ENCODE measurements at regions not wholly inside any gene's neighbourhood (a gene's known extent, or its start where the extent isn't known, plus 50 kb on each side); places are given as distances from the start of the nearest gene placed in this dataset.

DNA sequence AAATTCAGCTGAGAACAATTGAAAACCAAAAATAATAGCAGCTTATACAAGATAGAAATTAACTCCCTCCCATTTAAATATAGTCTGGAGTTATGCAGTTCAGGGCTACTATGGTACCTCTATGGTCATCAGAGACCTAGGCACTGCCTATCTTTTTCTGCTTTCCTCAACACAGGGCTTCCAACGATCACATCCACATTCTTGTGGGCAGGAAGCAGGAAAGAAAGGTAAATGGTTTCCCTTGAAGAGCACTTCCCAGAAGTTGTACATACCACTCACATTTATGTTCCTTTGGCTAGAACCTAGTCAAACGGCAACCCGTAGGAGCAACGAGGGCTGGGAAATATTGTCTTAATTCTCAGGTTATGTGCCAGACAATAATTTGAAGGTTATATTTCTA lies 197.7 kb upstream of the PRICKLE2 start:
- no peak overlapping the region for H3K4me3 ChIP-seq (ENCODE audit: insufficient read length, low read depth)
- no peak overlapping the region for H3K9ac ChIP-seq (ENCODE audit: insufficient read length, low read depth)
- no peak for DNase-seq (ENCODE audit: low read depth, low spot score)
- TF ChIP-seq ZNF274 (IDR thresholded peaks at IDR 0.05; ENCODE audit: low read depth, low read length) (no peak), SUZ12 (IDR thresholded peaks at IDR 0.05; ENCODE audit: extremely low read depth, insufficient read depth, insufficient read length) (no peak), YY1 (IDR thresholded peaks at IDR 0.05; ENCODE audit: insufficient read depth, insufficient read length) (no peak)
- no peaks in the 10 kb centered on the region for H3K4me1 ChIP-seq (ENCODE audit: insufficient read depth, insufficient read length)
- no peaks in the 10 kb centered on the region for H3K27me3 ChIP-seq (ENCODE audit: insufficient read depth, insufficient read length)
- no peaks in the 10 kb centered on the region for H3K9me3 ChIP-seq (ENCODE audit: insufficient read depth, low read length)
- H3K36me3 ChIP-seq (ENCODE audit: insufficient read depth, insufficient read length, low read length), result no peaks in the 10 kb centered on the region

DNA sequence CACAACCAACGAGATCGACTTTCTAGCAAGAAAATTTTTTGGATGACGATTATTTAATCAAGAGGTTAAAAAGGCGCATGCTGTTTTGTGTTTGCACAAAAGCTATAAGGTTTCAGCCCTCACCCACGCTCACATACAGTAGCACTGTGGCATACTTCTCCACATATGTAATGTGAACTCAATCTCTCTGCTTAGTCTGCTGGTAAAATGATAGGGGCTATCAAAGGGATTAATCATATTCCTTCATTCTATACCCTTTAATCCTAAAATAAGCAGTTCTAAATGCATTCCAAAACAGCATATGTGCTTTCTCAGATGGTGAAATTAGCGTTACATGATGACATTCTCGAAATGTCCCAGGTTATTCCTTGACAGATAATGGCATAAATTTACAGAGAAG lies 196.9 kb upstream of the PRICKLE2 start:
- no peak for TF ChIP-seq SUZ12 (IDR thresholded peaks at IDR 0.05; ENCODE audit: extremely low read depth, insufficient read depth, insufficient read length)
- TF ChIP-seq ZNF274 (IDR thresholded peaks at IDR 0.05; ENCODE audit: low read depth, low read length), result no peak
- no peak for TF ChIP-seq YY1 (IDR thresholded peaks at IDR 0.05; ENCODE audit: insufficient read depth, insufficient read length)
- no peaks in the 10 kb centered on the region for H3K4me1 ChIP-seq (ENCODE audit: insufficient read depth, insufficient read length)
- no peak overlapping the region for H3K4me3 ChIP-seq (ENCODE audit: insufficient read length, low read depth)
- H3K9ac ChIP-seq (ENCODE audit: insufficient read length, low read depth), result no peak overlapping the region
- H3K27me3 ChIP-seq (ENCODE audit: insufficient read depth, insufficient read length), result no peaks in the 10 kb centered on the region
- H3K36me3 ChIP-seq (ENCODE audit: insufficient read depth, insufficient read length, low read length), result no peaks in the 10 kb centered on the region
- DNase-seq (ENCODE audit: low read depth, low spot score), result no peak
- no peaks in the 10 kb centered on the region for H3K9me3 ChIP-seq (ENCODE audit: insufficient read depth, low read length)

DNA sequence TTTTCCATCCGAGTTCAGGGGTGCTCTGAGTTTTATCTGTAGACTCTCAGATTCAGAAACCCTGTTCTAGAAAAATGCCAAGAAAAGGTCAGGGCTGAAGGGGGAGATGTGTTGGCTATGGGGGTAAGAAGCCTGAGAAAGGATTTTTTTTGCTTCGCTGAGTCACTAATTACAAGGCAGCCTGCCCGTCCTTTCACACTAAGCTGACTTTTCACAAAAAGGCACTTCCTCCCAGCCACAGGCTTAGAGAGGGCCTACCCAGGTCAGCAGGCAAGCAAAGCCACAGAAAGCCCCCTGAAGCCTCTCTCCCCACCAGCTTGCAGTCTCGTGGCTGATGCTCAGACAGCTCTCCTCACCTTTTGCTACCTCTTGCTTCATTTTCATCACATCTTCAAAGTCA lies 192.6 kb upstream of the PRICKLE2 start:
- Histone ChIP-seq H3K4me3 (ENCODE audit: insufficient read length, low read depth) (no peak overlapping the region), H3K4me1 (ENCODE audit: insufficient read depth, insufficient read length) (no peaks in the 10 kb centered on the region), H3K27me3 (ENCODE audit: insufficient read depth, insufficient read length) (no peaks in the 10 kb centered on the region), H3K9me3 (ENCODE audit: insufficient read depth, low read length) (no peaks in the 10 kb centered on the region), H3K9ac (ENCODE audit: insufficient read length, low read depth) (no peak overlapping the region), H3K36me3 (ENCODE audit: insufficient read depth, insufficient read length, low read length) (no peaks in the 10 kb centered on the region)
- DNase-seq (ENCODE audit: low read depth, low spot score), result peak; percentile 52
- TF ChIP-seq ZNF274 (IDR thresholded peaks at IDR 0.05; ENCODE audit: low read depth, low read length), result no peak

DNA sequence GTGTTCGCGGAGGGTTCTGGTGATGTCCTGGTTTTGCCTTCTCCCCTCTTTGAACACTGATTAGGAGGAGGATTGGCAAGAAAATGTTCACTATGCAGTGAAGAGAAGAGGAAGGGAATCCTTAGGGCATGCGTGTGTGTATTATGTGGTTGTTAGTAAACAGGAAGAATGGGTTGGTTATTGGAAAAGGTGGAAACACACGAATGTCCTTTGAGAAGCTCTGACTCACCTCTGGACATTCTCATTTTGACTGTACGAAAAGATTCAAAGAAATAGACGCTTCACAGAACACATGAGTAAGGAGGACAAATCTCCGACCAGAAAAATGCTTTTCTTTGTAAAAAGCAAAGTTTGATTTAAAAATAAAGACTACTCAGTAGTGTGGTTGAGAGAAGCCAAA lies 188.8 kb upstream of the PRICKLE2 start:
- no peak for DNase-seq (ENCODE audit: low read depth, low spot score)
- H3K4me1 ChIP-seq (ENCODE audit: insufficient read depth, insufficient read length), result no peaks in the 10 kb centered on the region
- H3K9me3 ChIP-seq (ENCODE audit: insufficient read depth, low read length), result no peaks in the 10 kb centered on the region
- H3K4me3 ChIP-seq (ENCODE audit: insufficient read length, low read depth), result no peak overlapping the region
- no peaks in the 10 kb centered on the region for H3K27me3 ChIP-seq (ENCODE audit: insufficient read depth, insufficient read length)
- H3K36me3 ChIP-seq (ENCODE audit: insufficient read depth, insufficient read length, low read length), result no peaks in the 10 kb centered on the region
- TF ChIP-seq SUZ12 (IDR thresholded peaks at IDR 0.05; ENCODE audit: extremely low read depth, insufficient read depth, insufficient read length) (no peak), YY1 (IDR thresholded peaks at IDR 0.05; ENCODE audit: insufficient read depth, insufficient read length) (no peak), ZNF274 (IDR thresholded peaks at IDR 0.05; ENCODE audit: low read depth, low read length) (no peak)
- H3K9ac ChIP-seq (ENCODE audit: insufficient read length, low read depth), result no peak overlapping the region

DNA sequence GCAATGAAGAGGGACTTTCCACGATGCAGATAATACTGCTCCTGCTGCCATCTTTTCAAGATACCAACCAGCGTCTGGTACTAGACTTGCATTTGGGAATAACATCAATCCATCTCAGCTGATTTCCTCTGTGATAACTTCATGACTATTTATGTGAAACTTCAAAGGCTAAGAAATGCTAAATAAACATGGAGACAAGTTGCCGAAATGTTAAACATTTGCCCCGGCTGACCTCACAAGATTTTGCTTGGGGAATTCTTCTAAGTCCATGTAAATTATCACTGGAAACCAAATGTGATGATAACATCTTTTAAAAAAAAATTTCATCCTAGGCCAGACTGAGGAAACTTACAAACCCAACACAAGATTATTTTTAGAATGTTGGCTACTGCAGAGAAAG lies 185.8 kb upstream of the PRICKLE2 start:
- Histone ChIP-seq H3K27me3 (ENCODE audit: insufficient read depth, insufficient read length) (no peaks in the 10 kb centered on the region), H3K9ac (ENCODE audit: insufficient read length, low read depth) (no peak overlapping the region), H3K9me3 (ENCODE audit: insufficient read depth, low read length) (no peaks in the 10 kb centered on the region), H3K4me3 (ENCODE audit: insufficient read length, low read depth) (no peak overlapping the region), H3K36me3 (ENCODE audit: insufficient read depth, insufficient read length, low read length) (no peaks in the 10 kb centered on the region), H3K4me1 (ENCODE audit: insufficient read depth, insufficient read length) (no peaks in the 10 kb centered on the region)
- no peak for DNase-seq (ENCODE audit: low read depth, low spot score)
- TF ChIP-seq ZNF274 (IDR thresholded peaks at IDR 0.05; ENCODE audit: low read depth, low read length) (no peak), SUZ12 (IDR thresholded peaks at IDR 0.05; ENCODE audit: extremely low read depth, insufficient read depth, insufficient read length) (no peak), YY1 (IDR thresholded peaks at IDR 0.05; ENCODE audit: insufficient read depth, insufficient read length) (no peak)

DNA sequence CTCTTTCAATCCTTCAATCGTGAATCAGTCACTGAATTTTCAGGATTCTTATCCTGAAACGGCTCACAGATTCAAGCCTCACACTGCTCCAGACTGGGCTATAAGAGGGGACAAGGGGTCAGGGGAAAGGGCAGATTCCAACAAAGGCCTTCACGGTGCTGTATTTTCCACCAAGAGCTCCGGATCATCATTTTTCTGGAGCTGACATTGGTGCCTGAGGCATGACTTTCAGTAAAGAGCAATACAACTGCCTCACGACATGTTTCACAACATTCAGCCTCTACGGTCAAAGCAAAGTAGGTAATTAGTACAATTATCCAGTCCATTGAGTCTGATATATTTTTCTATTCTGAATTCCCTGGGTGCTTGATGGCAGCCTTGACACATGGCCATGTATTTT lies 185.0 kb upstream of the PRICKLE2 start:
- no peak for DNase-seq (ENCODE audit: low read depth, low spot score)
- H3K4me3 ChIP-seq (ENCODE audit: insufficient read length, low read depth), result no peak overlapping the region
- TF ChIP-seq SUZ12 (IDR thresholded peaks at IDR 0.05; ENCODE audit: extremely low read depth, insufficient read depth, insufficient read length) (no peak), ZNF274 (IDR thresholded peaks at IDR 0.05; ENCODE audit: low read depth, low read length) (no peak), YY1 (IDR thresholded peaks at IDR 0.05; ENCODE audit: insufficient read depth, insufficient read length) (no peak)
- no peaks in the 10 kb centered on the region for H3K27me3 ChIP-seq (ENCODE audit: insufficient read depth, insufficient read length)
- no peak overlapping the region for H3K9ac ChIP-seq (ENCODE audit: insufficient read length, low read depth)
- H3K9me3 ChIP-seq (ENCODE audit: insufficient read depth, low read length), result no peaks in the 10 kb centered on the region
- H3K4me1 ChIP-seq (ENCODE audit: insufficient read depth, insufficient read length), result no peaks in the 10 kb centered on the region
- H3K36me3 ChIP-seq (ENCODE audit: insufficient read depth, insufficient read length, low read length), result no peaks in the 10 kb centered on the region

DNA sequence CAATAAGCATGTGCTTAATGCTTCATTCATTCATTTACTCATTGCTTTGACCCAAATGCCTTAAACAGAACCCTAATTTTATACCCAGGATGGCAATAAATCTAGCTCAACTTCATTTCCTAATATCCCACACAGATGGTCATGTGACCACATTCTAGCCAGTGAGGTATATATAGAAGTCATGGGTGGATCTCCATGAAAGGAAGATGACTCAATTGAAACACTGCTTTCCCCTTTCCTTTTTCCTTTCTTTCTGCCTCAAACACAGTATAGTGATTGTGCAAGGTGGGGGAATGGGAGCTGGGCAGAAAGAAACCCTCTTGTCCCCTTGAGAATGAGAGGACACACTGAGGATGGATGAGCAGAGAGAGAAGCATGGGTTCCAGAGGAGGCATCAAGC lies 183.5 kb upstream of the PRICKLE2 start:
- H3K9ac ChIP-seq (ENCODE audit: insufficient read length, low read depth), result no peak overlapping the region
- H3K36me3 ChIP-seq (ENCODE audit: insufficient read depth, insufficient read length, low read length), result no peaks in the 10 kb centered on the region
- no peak overlapping the region for H3K4me3 ChIP-seq (ENCODE audit: insufficient read length, low read depth)
- TF ChIP-seq SUZ12 (IDR thresholded peaks at IDR 0.05; ENCODE audit: extremely low read depth, insufficient read depth, insufficient read length) (no peak), YY1 (IDR thresholded peaks at IDR 0.05; ENCODE audit: insufficient read depth, insufficient read length) (no peak), ZNF274 (IDR thresholded peaks at IDR 0.05; ENCODE audit: low read depth, low read length) (no peak)
- H3K9me3 ChIP-seq (ENCODE audit: insufficient read depth, low read length), result no peaks in the 10 kb centered on the region
- no peak for DNase-seq (ENCODE audit: low read depth, low spot score)
- no peaks in the 10 kb centered on the region for H3K27me3 ChIP-seq (ENCODE audit: insufficient read depth, insufficient read length)
- no peaks in the 10 kb centered on the region for H3K4me1 ChIP-seq (ENCODE audit: insufficient read depth, insufficient read length)

DNA sequence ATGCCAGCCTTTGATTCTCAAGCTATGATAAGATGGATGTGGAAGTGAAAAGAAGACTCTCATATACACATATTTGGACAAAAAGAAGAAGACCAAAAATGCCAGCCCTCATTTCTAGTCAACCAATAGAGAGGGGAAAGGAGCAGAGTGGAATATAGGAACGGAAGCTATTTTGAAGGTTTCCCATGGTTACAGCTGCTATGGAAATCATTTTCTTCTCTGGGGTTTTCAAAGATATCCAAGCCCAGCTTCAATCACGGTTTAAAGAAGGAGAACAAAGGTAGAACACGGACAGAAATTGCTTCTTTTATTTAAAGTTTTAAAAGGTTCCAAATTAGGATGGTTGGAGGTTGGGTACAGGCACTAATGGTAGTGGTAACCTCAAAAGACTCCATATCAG lies 181.0 kb upstream of the PRICKLE2 start:
- H3K9ac ChIP-seq (ENCODE audit: insufficient read length, low read depth), result no peak overlapping the region
- DNase-seq (ENCODE audit: low read depth, low spot score), result no peak
- no peaks in the 10 kb centered on the region for H3K9me3 ChIP-seq (ENCODE audit: insufficient read depth, low read length)

More for the DNA sequence above, 181.0 kb upstream of the PRICKLE2 start:
- Histone ChIP-seq H3K4me1 (ENCODE audit: insufficient read depth, insufficient read length) (no peaks in the 10 kb centered on the region), H3K27me3 (ENCODE audit: insufficient read depth, insufficient read length) (no peaks in the 10 kb centered on the region), H3K36me3 (ENCODE audit: insufficient read depth, insufficient read length, low read length) (no peaks in the 10 kb centered on the region), H3K4me3 (ENCODE audit: insufficient read length, low read depth) (no peak overlapping the region)
- TF ChIP-seq ZNF274 (IDR thresholded peaks at IDR 0.05; ENCODE audit: low read depth, low read length), result no peak
- no peak for TF ChIP-seq SUZ12 (IDR thresholded peaks at IDR 0.05; ENCODE audit: extremely low read depth, insufficient read depth, insufficient read length)
- TF ChIP-seq YY1 (IDR thresholded peaks at IDR 0.05; ENCODE audit: insufficient read depth, insufficient read length), result no peak
